ENCODE measurements at regions not wholly inside any gene's neighbourhood (a gene's known extent, or its start where the extent isn't known, plus 50 kb on each side); places are given as distances from the start of the nearest gene placed in this dataset.

DNA sequence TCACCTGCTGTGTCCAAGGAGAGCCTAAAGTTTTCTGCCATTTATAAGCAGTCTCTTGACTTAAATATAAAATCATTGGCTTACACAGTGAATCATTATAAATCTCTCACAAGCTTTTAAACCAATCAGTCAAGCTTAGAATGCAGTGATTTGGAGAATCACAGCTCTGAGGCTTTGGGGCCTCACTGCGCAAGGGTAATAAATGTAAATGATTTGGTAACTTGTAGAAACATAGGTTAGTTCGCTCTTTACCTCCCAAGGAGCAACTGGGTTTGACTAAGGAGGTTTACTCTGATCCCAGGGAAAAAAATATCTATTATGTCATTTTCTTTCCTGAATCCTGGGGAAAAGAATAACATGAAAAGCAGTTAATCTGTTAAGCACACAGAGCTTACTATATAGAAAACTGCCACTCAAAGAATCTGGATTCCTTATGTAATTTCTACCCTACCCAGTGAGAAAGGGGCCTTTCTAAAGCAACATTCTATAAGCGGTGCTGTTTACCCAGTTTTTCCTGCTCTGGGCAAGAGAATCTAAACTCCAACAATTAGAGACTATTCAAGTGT lies 128.2 kb downstream of the MZT1 start:
- TF ChIP-seq, protein P1, sequence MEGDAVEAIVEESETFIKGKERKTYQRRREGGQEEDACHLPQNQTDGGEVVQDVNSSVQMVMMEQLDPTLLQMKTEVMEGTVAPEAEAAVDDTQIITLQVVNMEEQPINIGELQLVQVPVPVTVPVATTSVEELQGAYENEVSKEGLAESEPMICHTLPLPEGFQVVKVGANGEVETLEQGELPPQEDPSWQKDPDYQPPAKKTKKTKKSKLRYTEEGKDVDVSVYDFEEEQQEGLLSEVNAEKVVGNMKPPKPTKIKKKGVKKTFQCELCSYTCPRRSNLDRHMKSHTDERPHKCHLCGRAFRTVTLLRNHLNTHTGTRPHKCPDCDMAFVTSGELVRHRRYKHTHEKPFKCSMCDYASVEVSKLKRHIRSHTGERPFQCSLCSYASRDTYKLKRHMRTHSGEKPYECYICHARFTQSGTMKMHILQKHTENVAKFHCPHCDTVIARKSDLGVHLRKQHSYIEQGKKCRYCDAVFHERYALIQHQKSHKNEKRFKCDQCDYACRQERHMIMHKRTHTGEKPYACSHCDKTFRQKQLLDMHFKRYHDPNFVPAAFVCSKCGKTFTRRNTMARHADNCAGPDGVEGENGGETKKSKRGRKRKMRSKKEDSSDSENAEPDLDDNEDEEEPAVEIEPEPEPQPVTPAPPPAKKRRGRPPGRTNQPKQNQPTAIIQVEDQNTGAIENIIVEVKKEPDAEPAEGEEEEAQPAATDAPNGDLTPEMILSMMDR (IDR thresholded peaks at IDR 0.05; ENCODE audit: insufficient read depth, low read length), result no peak
- TF ChIP-seq POLR2AphosphoS5 (IDR thresholded peaks at IDR 0.05; ENCODE audit: low read depth) (no peak), GABPA (IDR thresholded peaks at IDR 0.05; ENCODE audit: low read depth) (no peak), SPI1 (IDR thresholded peaks at IDR 0.05; ENCODE audit: borderline replicate concordance, low read depth) (no peak)
- TF ChIP-seq, protein P2, sequence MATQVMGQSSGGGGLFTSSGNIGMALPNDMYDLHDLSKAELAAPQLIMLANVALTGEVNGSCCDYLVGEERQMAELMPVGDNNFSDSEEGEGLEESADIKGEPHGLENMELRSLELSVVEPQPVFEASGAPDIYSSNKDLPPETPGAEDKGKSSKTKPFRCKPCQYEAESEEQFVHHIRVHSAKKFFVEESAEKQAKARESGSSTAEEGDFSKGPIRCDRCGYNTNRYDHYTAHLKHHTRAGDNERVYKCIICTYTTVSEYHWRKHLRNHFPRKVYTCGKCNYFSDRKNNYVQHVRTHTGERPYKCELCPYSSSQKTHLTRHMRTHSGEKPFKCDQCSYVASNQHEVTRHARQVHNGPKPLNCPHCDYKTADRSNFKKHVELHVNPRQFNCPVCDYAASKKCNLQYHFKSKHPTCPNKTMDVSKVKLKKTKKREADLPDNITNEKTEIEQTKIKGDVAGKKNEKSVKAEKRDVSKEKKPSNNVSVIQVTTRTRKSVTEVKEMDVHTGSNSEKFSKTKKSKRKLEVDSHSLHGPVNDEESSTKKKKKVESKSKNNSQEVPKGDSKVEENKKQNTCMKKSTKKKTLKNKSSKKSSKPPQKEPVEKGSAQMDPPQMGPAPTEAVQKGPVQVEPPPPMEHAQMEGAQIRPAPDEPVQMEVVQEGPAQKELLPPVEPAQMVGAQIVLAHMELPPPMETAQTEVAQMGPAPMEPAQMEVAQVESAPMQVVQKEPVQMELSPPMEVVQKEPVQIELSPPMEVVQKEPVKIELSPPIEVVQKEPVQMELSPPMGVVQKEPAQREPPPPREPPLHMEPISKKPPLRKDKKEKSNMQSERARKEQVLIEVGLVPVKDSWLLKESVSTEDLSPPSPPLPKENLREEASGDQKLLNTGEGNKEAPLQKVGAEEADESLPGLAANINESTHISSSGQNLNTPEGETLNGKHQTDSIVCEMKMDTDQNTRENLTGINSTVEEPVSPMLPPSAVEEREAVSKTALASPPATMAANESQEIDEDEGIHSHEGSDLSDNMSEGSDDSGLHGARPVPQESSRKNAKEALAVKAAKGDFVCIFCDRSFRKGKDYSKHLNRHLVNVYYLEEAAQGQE (IDR thresholded peaks at IDR 0.05; ENCODE audit: insufficient replicate concordance, low read depth), result no peak
